WERI-Rb-1 (cell line): ENCODE measurements at regions not wholly inside any gene's neighbourhood (a gene's known extent, or its start where the extent isn't known, plus 50 kb on each side); places are given as distances from the start of the nearest gene placed in this dataset.

ENCODE experiments used
- DNase-seq: peaks from one replicate; pipeline ENCODE4 v3.0.0-alpha.2; 2020
- H3K27ac ChIP-seq: fragments of 250-450 bp; sonication (Bioruptor Pico); 2 replicates; pipeline ENCODE4 v1.5.1; 2020; ENCODE audit warnings: mild to moderate bottlenecking, moderate library complexity
- H3K27me3 ChIP-seq: fragments of 250-450 bp; sonication (Bioruptor Pico); 2 replicates; pipeline ENCODE4 v1.5.1; 2021; ENCODE audit warnings: mild to moderate bottlenecking, low read depth, moderate library complexity; ENCODE audit not compliant: insufficient read depth, severe bottlenecking
- H3K36me3 ChIP-seq: fragments of 250-450 bp; sonication (Bioruptor Pico); 2 replicates; pipeline ENCODE4 v1.5.1; 2020; ENCODE audit warnings: mild to moderate bottlenecking, moderate library complexity
- H3K4me3 ChIP-seq: 2 replicates; pipeline ENCODE4 v1.5.1; 2011; ENCODE audit warnings: low read depth, mild to moderate bottlenecking, control low read depth, low read length
- H3K9me3 ChIP-seq: fragments of 250-450 bp; sonication (Bioruptor Pico); 2 replicates; pipeline ENCODE4 v1.5.1; 2021; ENCODE audit warnings: mild to moderate bottlenecking, moderate library complexity; ENCODE audit not compliant: severe bottlenecking
- TF ChIP-seq, protein P1 (sequence below): IDR thresholded peaks from 2 replicates; pipeline ENCODE4 v1.5.1; 2011; ENCODE audit warnings: low read depth, mild to moderate bottlenecking, control low read depth, inconsistent platforms, low read length

DNA sequence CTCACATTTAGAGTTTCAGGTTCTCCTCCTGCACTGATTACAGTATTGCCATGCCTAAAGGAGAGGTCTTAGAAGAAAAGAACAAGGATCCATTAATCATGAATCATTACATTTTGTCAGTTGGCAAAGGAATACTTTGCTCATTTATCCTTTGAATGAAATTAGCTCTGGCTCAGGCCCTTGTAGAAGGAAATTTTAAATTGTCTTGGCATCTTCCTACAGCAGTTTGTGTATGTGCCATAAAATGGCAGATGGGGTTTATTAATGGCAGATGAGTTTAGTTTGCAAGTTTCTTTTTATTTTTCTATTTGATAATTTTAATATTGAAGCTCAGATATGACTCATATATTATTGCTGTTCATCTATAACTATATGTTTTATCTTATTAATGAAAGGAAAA, 181.2 kb upstream of the EPHA3 start:
- Histone ChIP-seq H3K4me3 (no peak overlapping the region), H3K27ac (no peak overlapping the region), H3K27me3 (no peaks in the 10 kb centered on the region), H3K9me3 (no peaks in the 10 kb centered on the region), H3K36me3 (no peaks in the 10 kb centered on the region)
- DNase-seq: no peak
- TF ChIP-seq, protein P1, sequence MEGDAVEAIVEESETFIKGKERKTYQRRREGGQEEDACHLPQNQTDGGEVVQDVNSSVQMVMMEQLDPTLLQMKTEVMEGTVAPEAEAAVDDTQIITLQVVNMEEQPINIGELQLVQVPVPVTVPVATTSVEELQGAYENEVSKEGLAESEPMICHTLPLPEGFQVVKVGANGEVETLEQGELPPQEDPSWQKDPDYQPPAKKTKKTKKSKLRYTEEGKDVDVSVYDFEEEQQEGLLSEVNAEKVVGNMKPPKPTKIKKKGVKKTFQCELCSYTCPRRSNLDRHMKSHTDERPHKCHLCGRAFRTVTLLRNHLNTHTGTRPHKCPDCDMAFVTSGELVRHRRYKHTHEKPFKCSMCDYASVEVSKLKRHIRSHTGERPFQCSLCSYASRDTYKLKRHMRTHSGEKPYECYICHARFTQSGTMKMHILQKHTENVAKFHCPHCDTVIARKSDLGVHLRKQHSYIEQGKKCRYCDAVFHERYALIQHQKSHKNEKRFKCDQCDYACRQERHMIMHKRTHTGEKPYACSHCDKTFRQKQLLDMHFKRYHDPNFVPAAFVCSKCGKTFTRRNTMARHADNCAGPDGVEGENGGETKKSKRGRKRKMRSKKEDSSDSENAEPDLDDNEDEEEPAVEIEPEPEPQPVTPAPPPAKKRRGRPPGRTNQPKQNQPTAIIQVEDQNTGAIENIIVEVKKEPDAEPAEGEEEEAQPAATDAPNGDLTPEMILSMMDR: no peak

DNA sequence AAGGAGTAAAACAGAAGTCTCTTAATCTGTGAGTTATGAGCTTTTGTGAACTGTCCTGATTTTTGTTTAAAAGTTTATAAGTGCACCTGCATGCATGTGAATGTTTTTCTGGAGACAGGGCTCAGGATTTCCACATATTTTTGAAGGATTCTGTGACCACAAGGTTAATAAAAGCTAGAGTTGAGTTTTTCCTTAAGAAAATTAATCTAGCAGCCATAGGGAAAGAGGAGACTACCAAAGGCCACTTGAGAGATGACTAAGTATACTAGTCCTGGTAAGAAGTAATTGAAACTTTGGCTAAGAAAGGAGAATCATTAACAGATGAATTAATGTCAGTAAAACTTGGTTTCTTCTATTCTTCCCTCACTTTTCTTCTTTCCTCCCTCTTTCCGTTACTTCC, 176.8 kb upstream of the EPHA3 start:
- Histone ChIP-seq H3K27ac (no peak overlapping the region), H3K9me3 (peaks cover 4% of the 10 kb centered on the region), H3K4me3 (no peak overlapping the region), H3K27me3 (no peaks in the 10 kb centered on the region), H3K36me3 (no peaks in the 10 kb centered on the region)
- DNase-seq: no peak
- TF ChIP-seq, protein P1: no peak

DNA sequence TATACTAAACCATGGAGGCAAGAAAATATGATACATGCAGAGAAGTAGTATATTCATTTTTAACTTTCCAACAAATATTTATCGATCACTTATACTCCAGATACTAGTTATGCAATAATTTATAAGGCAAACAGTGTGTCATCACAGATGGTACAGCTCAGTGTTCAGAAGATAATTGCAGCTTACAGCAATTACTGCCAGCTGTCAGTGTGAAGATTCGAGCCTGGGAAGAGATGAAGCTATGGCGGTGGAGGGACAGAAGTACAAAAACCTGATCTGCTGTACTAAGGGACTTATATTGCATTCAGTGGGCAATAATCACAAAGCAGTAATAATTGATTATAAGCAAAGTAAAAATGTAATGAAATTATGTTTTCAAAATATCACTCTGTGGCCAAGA, 170.6 kb upstream of the EPHA3 start:
- H3K4me3 ChIP-seq: no peak overlapping the region
- peak overlapping the region; percentile 44 for H3K27ac ChIP-seq
- no peaks in the 10 kb centered on the region for H3K36me3 ChIP-seq
- TF ChIP-seq, protein P1: no peak
- peaks cover 4% of the 10 kb centered on the region for H3K9me3 ChIP-seq
- no peaks in the 10 kb centered on the region for H3K27me3 ChIP-seq
- DNase-seq: peak; percentile 63

DNA sequence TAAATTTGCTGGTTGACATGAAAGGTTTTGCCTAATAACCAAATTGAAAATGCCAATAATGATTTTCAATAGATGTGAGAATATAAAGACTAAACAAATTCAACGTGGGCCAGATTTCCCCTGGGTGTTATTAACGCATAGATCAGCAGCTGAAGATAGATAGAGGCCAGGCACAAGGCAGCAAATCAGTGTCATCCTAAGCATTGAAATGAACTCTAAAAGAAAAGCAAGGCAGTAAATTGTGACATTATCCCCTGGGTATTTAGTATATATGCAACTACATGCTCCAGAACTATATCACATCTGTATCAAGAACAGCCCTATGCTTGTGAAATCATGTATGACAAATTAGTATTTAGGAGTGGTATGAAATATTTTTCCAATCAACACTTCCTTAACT, 167.1 kb upstream of the EPHA3 start:
- H3K27ac ChIP-seq: no peak overlapping the region
- DNase-seq: no peak

DNA sequence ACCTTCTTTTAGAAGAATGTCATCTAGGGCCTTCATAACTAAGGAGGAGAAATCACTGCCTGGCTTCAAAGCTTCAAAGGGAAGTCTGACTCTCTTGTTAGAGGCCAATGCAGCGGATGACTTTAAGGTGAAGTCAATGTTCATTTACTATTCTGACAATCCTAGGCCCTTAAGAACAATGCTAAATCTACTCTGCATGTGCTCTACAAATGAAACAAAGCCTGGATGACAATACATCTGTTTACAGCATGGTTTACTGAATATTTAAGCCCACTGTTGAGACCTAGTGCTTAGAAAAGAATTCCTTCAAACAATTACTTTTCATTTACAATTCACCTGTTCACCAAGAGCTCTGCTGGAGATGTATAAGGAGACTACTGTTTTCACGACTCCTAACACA, 160.4 kb upstream of the EPHA3 start:
- Histone ChIP-seq H3K36me3 (no peaks in the 10 kb centered on the region), H3K4me3 (no peak overlapping the region), H3K27me3 (no peaks in the 10 kb centered on the region), H3K27ac (no peak overlapping the region), H3K9me3 (no peaks in the 10 kb centered on the region)
- TF ChIP-seq, protein P1: no peak
- DNase-seq: no peak

More for the DNA sequence above, 167.1 kb upstream of the EPHA3 start:
- Histone ChIP-seq H3K4me3 (no peak overlapping the region), H3K36me3 (no peaks in the 10 kb centered on the region), H3K9me3 (no peaks in the 10 kb centered on the region), H3K27me3 (no peaks in the 10 kb centered on the region)
- TF ChIP-seq, protein P1: no peak

DNA sequence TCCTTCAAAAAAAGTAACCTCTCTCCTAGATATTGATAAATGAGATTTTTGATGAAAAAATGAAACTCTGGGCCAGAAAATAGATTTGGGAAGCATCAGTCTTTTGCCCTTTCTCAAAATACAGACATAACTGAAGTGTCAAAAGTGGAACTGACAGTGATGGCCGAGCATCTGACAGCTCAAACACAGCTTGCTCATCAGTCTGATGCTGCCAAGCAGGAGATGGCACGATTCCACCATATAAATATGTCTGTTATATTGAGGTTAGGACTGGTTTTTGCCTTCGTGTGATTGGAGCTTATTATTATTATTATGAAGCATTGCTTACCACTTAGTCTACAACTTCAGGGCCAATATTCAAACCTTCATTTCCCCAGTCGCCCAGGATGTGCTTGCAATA, 152.6 kb upstream of the EPHA3 start:
- H3K9me3 ChIP-seq: no peaks in the 10 kb centered on the region
- no peak for DNase-seq
- no peaks in the 10 kb centered on the region for H3K36me3 ChIP-seq
- H3K4me3 ChIP-seq: no peak overlapping the region
- TF ChIP-seq, protein P1: no peak
- no peaks in the 10 kb centered on the region for H3K27me3 ChIP-seq
- H3K27ac ChIP-seq: no peak overlapping the region
